RWPE2 (cell line): ENCODE measurements at regions not wholly inside any gene's neighbourhood (a gene's known extent, or its start where the extent isn't known, plus 50 kb on each side); places are given as distances from the start of the nearest gene placed in this dataset.

ENCODE experiments used
- ATAC-seq: fragments of 200-7000 bp; cut with Tn5 transposase; 3 replicates; pipeline ENCODE4 v1.9.1; 2021; ENCODE audit warnings: low read depth
- DNase-seq: peaks from one replicate; pipeline ENCODE4 v3.0.0-alpha.2; 2020; ENCODE audit warnings: low spot score
- H3K27ac ChIP-seq: fragments of 450-650 bp; 2 replicates; pipeline ENCODE4 v1.5.1; 2017; ENCODE audit warnings: mild to moderate bottlenecking; ENCODE audit not compliant: poor library complexity, severe bottlenecking
- H3K27me3 ChIP-seq: fragments of 250-450 bp; sonication (Bioruptor Pico); 2 replicates; pipeline ENCODE4 v1.5.1; 2021; ENCODE audit warnings: mild to moderate bottlenecking, moderate library complexity; ENCODE audit not compliant: insufficient read depth, poor library complexity, severe bottlenecking
- H3K36me3 ChIP-seq: fragments of 250-450 bp; sonication (Bioruptor Pico); 2 replicates; pipeline ENCODE4 v1.5.1; 2020; ENCODE audit warnings: low read depth, mild to moderate bottlenecking, moderate library complexity
- H3K4me1 ChIP-seq: fragments of 250-450 bp; sonication (Bioruptor Pico); 2 replicates; pipeline ENCODE4 v1.5.1; 2021; ENCODE audit warnings: mild to moderate bottlenecking, moderate library complexity; ENCODE audit not compliant: insufficient read depth, poor library complexity, severe bottlenecking
- H3K4me3 ChIP-seq: fragments of 250-450 bp; sonication (Bioruptor Pico); 2 replicates; pipeline ENCODE4 v1.5.1; 2021; ENCODE audit warnings: mild to moderate bottlenecking, moderate library complexity; ENCODE audit not compliant: severe bottlenecking
- H3K9me3 ChIP-seq: fragments of 250-450 bp; sonication (Bioruptor Pico); 2 replicates; pipeline ENCODE4 v1.5.1; 2021; ENCODE audit warnings: mild to moderate bottlenecking, moderate library complexity; ENCODE audit not compliant: severe bottlenecking
- CTCF ChIP-seq: fragments of 450-650 bp; IDR thresholded peaks from one replicate; pipeline ENCODE4 v1.5.1; 2017; ENCODE audit warnings: mild to moderate bottlenecking, moderate library complexity; ENCODE audit not compliant: poor library complexity, severe bottlenecking

- Histone ChIP-seq H3K27me3 (no peaks in the 10 kb centered on the region), H3K9me3 (no peaks in the 10 kb centered on the region), H3K36me3 (no peaks in the 10 kb centered on the region), H3K4me3 (no peak overlapping the region), H3K4me1 (no peaks in the 10 kb centered on the region), H3K27ac (no peak overlapping the region)
- ATAC-seq, result no peak
- no peak for TF ChIP-seq CTCF
- no peak for DNase-seq
Measured at GRCh38 chr7:109136893-109137292, 567.2 kb downstream of the DNAJB9 start.

GRCh38 chr7:109154748-109155147 is 585.1 kb downstream of the DNAJB9 start:
- DNase-seq (no peak), ATAC-seq (no peak)
- no peak overlapping the region for H3K27ac ChIP-seq
- no peak overlapping the region for H3K4me3 ChIP-seq
- H3K27me3 ChIP-seq, result no peaks in the 10 kb centered on the region
- no peaks in the 10 kb centered on the region for H3K4me1 ChIP-seq
- TF ChIP-seq CTCF, result no peak
- peaks cover 3% of the 10 kb centered on the region for H3K9me3 ChIP-seq
- no peaks in the 10 kb centered on the region for H3K36me3 ChIP-seq

GRCh38 chr7:109158246-109158645 is 588.6 kb downstream of the DNAJB9 start:
- no peak overlapping the region for H3K4me3 ChIP-seq
- H3K4me1 ChIP-seq, result no peaks in the 10 kb centered on the region
- DNase-seq, result no peak
- H3K27me3 ChIP-seq, result no peaks in the 10 kb centered on the region
- ATAC-seq, result no peak
- no peak overlapping the region for H3K27ac ChIP-seq
- H3K36me3 ChIP-seq, result no peaks in the 10 kb centered on the region
- TF ChIP-seq CTCF, result no peak
- H3K9me3 ChIP-seq, result peaks cover 3% of the 10 kb centered on the region

GRCh38 chr7:109176661-109177060 is 607.0 kb downstream of the DNAJB9 start:
- no peak for ATAC-seq
- DNase-seq, result no peak
- Histone ChIP-seq H3K4me1 (no peaks in the 10 kb centered on the region), H3K27me3 (no peaks in the 10 kb centered on the region), H3K4me3 (no peak overlapping the region), H3K36me3 (no peaks in the 10 kb centered on the region), H3K9me3 (peaks cover 3% of the 10 kb centered on the region), H3K27ac (no peak overlapping the region)
- no peak for TF ChIP-seq CTCF

- Histone ChIP-seq H3K36me3 (no peaks in the 10 kb centered on the region), H3K4me3 (no peak overlapping the region), H3K27me3 (no peaks in the 10 kb centered on the region), H3K9me3 (peaks cover 3% of the 10 kb centered on the region), H3K27ac (no peak overlapping the region), H3K4me1 (no peaks in the 10 kb centered on the region)
- ATAC-seq, result no peak
- no peak for TF ChIP-seq CTCF
- no peak for DNase-seq
Measured at GRCh38 chr7:109178342-109178741, 608.7 kb downstream of the DNAJB9 start.
